ENCODE measurements at regions not wholly inside any gene's neighbourhood (a gene's known extent, or its start where the extent isn't known, plus 50 kb on each side); places are given as distances from the start of the nearest gene placed in this dataset.
A peak's percentile ranks its signal among the peaks of the same experiment; 100 is the strongest.

- no peak for TF ChIP-seq ESRRB (CRISPR knock-in tag; IDR thresholded peaks at IDR 0.05; ENCODE audit: borderline replicate concordance)
- TF ChIP-seq E2F8 (IDR thresholded peaks at IDR 0.05; ENCODE audit: low read depth, partially characterized antibody): no peak
- TF ChIP-seq RCOR1 (IDR thresholded peaks at IDR 0.05; ENCODE audit: borderline replicate concordance in 1 of 2, low read depth in 2 of 2, low read length in 2 of 2): no peak
- no peak for TF ChIP-seq TCF15 (CRISPR knock-in tag; IDR thresholded peaks at IDR 0.05)
- TF ChIP-seq, protein P1, sequence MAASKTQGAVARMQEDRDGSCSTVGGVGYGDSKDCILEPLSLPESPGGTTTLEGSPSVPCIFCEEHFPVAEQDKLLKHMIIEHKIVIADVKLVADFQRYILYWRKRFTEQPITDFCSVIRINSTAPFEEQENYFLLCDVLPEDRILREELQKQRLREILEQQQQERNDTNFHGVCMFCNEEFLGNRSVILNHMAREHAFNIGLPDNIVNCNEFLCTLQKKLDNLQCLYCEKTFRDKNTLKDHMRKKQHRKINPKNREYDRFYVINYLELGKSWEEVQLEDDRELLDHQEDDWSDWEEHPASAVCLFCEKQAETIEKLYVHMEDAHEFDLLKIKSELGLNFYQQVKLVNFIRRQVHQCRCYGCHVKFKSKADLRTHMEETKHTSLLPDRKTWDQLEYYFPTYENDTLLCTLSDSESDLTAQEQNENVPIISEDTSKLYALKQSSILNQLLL (CRISPR knock-in tag; IDR thresholded peaks at IDR 0.05; ENCODE audit: borderline replicate concordance): no peak
- no peak for TF ChIP-seq CBFA2T3 (IDR thresholded peaks at IDR 0.05)
- TF ChIP-seq ZNF77 (CRISPR knock-in tag; IDR thresholded peaks at IDR 0.05): no peak
- no peak for TF ChIP-seq SMARCA5 (IDR thresholded peaks at IDR 0.05)
- TF ChIP-seq FOXJ2 (tag; IDR thresholded peaks at IDR 0.05): no peak
- no peak for TF ChIP-seq ZNF24 (IDR thresholded peaks at IDR 0.05)
- TF ChIP-seq MCM5 (IDR thresholded peaks at IDR 0.05; ENCODE audit: low read depth): no peak
- 0 out of 2 replicates have a peak, but pooled peaks have one; percentile 37 for TF ChIP-seq ATF7 (IDR thresholded peaks at IDR 0.05)
- TF ChIP-seq PHB2 (IDR thresholded peaks at IDR 0.05; ENCODE audit: low read depth): no peak
- TF ChIP-seq PCBP1 (IDR thresholded peaks at IDR 0.05; ENCODE audit: low read depth, low read length, poor library complexity, severe bottlenecking): no peak
- no peak for TF ChIP-seq ZBTB1 (CRISPR knock-in tag; IDR thresholded peaks at IDR 0.05; ENCODE audit: borderline replicate concordance, low read depth)
- TF ChIP-seq NFYB (IDR thresholded peaks at IDR 0.05; ENCODE audit: extremely low read depth, insufficient read length): no peak
- TF ChIP-seq, protein P2, sequence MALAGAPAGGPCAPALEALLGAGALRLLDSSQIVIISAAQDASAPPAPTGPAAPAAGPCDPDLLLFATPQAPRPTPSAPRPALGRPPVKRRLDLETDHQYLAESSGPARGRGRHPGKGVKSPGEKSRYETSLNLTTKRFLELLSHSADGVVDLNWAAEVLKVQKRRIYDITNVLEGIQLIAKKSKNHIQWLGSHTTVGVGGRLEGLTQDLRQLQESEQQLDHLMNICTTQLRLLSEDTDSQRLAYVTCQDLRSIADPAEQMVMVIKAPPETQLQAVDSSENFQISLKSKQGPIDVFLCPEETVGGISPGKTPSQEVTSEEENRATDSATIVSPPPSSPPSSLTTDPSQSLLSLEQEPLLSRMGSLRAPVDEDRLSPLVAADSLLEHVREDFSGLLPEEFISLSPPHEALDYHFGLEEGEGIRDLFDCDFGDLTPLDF (CRISPR knock-in tag; IDR thresholded peaks at IDR 0.05): no peak
- no peak for TF ChIP-seq THRAP3 (IDR thresholded peaks at IDR 0.05; ENCODE audit: borderline replicate concordance)
- peak; percentile 27; the same call in 1 of the 2 replicates for TF ChIP-seq KLF6 (CRISPR knock-in tag; IDR thresholded peaks at IDR 0.05; ENCODE audit: borderline replicate concordance)
- no peak for TF ChIP-seq HSF4 (CRISPR knock-in tag; IDR thresholded peaks at IDR 0.05; ENCODE audit: borderline replicate concordance)
- TF ChIP-seq SMARCC2 (IDR thresholded peaks at IDR 0.05; ENCODE audit: low read depth): no peak
- no peak for TF ChIP-seq KLF16 (IDR thresholded peaks at IDR 0.05)
- no peak for TF ChIP-seq NRF1 (conservative IDR thresholded peaks at IDR 0.05 in 1 of 2, IDR thresholded peaks at IDR 0.05 in 1 of 2)
- no peak for TF ChIP-seq HMBOX1 (IDR thresholded peaks at IDR 0.05)
Measured at GRCh38 chr12:124227951-124228711, 66.8 kb upstream of the RFLNA start (continued).
